ENCODE measurements at regions not wholly inside any gene's neighbourhood (a gene's known extent, or its start where the extent isn't known, plus 50 kb on each side); places are given as distances from the start of the nearest gene placed in this dataset.
"Not testable (repeated sequence)": the region's sequence is repeated elsewhere in the genome, so short reads cannot be mapped to it uniquely, and the experiment has no call there.

DNA sequence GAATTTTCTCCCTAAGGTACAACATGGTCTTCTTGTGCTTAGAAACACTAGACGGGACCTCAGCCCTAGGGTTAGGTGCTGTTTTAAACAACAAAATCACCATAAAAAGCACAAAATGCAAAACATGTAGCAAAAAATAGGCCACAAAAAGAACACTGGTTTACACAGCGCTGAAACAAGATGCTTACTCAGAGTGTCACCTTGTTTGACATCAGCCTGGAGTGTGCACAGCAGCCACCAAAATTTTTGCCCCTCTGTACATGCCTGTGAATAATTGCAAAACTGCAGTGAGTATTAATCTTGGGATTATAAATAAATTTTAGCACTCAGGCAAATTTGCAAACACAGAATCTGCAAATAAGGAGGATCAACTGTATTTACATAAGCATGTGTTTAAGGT lies 110.1 kb downstream of the PLG start:
- TF ChIP-seq, protein P1, sequence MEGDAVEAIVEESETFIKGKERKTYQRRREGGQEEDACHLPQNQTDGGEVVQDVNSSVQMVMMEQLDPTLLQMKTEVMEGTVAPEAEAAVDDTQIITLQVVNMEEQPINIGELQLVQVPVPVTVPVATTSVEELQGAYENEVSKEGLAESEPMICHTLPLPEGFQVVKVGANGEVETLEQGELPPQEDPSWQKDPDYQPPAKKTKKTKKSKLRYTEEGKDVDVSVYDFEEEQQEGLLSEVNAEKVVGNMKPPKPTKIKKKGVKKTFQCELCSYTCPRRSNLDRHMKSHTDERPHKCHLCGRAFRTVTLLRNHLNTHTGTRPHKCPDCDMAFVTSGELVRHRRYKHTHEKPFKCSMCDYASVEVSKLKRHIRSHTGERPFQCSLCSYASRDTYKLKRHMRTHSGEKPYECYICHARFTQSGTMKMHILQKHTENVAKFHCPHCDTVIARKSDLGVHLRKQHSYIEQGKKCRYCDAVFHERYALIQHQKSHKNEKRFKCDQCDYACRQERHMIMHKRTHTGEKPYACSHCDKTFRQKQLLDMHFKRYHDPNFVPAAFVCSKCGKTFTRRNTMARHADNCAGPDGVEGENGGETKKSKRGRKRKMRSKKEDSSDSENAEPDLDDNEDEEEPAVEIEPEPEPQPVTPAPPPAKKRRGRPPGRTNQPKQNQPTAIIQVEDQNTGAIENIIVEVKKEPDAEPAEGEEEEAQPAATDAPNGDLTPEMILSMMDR (IDR thresholded peaks at IDR 0.05; ENCODE audit: insufficient read depth, low read depth, low read length), result no peak
- no peak for TF ChIP-seq EZH2 (IDR thresholded peaks at IDR 0.05; ENCODE audit: insufficient read depth, low read length)
- Mint-ChIP-seq H3K36me3 (ENCODE audit: low read depth, unreplicated experiment) (no peaks in the 10 kb centered on the region), H3K9me3 (ENCODE audit: unreplicated experiment) (no peaks in the 10 kb centered on the region), H3K4me1 (ENCODE audit: low read depth, unreplicated experiment) (no peaks in the 10 kb centered on the region), H3K27me3 (ENCODE audit: low read depth, unreplicated experiment) (no peaks in the 10 kb centered on the region), H3K4me3 (ENCODE audit: unreplicated experiment) (no peak overlapping the region), H3K27ac (ENCODE audit: unreplicated experiment) (no peak overlapping the region)
- Histone ChIP-seq H3K79me2 (ENCODE audit: insufficient read depth, low read length) (no peaks in the 10 kb centered on the region), H3K9ac (ENCODE audit: low read length) (no peak overlapping the region), H3K9me3 (ENCODE audit: insufficient read depth, low read depth, low read length) (no peaks in the 10 kb centered on the region), H2AFZ (ENCODE audit: low read depth, low read length) (no peak overlapping the region), H4K20me1 (ENCODE audit: insufficient read depth, low read length) (no peaks in the 10 kb centered on the region), H3K4me1 (ENCODE audit: insufficient read depth, low read length) (no peaks in the 10 kb centered on the region), H3K36me3 (ENCODE audit: insufficient read depth, low read length) (no peaks in the 10 kb centered on the region), H3K4me2 (ENCODE audit: low read length) (no peak overlapping the region), H3K27me3 (ENCODE audit: insufficient read depth, low read length) (no peaks in the 10 kb centered on the region), H3K4me3 (ENCODE audit: insufficient read depth, low read depth, low read length) (no peak overlapping the region), H3K27ac (ENCODE audit: low read depth, low read length) (no peak overlapping the region)
- no peak for DNase-seq (ENCODE audit: low read depth)
- FAIRE-seq, result no peak

- no peak overlapping the region for H3K4me3 Mint-ChIP-seq (ENCODE audit: unreplicated experiment)
- no peaks in the 10 kb centered on the region for H3K27me3 Mint-ChIP-seq (ENCODE audit: low read depth, unreplicated experiment)
- no peak for DNase-seq (ENCODE audit: low read depth)
- Histone ChIP-seq H3K4me1 (ENCODE audit: insufficient read depth, low read length) (no peaks in the 10 kb centered on the region), H3K79me2 (ENCODE audit: insufficient read depth, low read length) (no peaks in the 10 kb centered on the region), H3K9me3 (ENCODE audit: insufficient read depth, low read depth, low read length) (no peaks in the 10 kb centered on the region), H3K27me3 (ENCODE audit: insufficient read depth, low read length) (no peaks in the 10 kb centered on the region), H3K27ac (ENCODE audit: low read depth, low read length) (no peak overlapping the region), H2AFZ (ENCODE audit: low read depth, low read length) (no peak overlapping the region), H3K4me2 (ENCODE audit: low read length) (no peak overlapping the region), H3K4me3 (ENCODE audit: insufficient read depth, low read depth, low read length) (no peak overlapping the region), H3K9ac (ENCODE audit: low read length) (no peak overlapping the region), H3K36me3 (ENCODE audit: insufficient read depth, low read length) (no peaks in the 10 kb centered on the region), H4K20me1 (ENCODE audit: insufficient read depth, low read length) (no peaks in the 10 kb centered on the region)
- no peak overlapping the region for H3K27ac Mint-ChIP-seq (ENCODE audit: unreplicated experiment)
- H3K4me1 Mint-ChIP-seq (ENCODE audit: low read depth, unreplicated experiment), result no peaks in the 10 kb centered on the region
- TF ChIP-seq, protein P1 (IDR thresholded peaks at IDR 0.05; ENCODE audit: insufficient read depth, low read depth, low read length), result no peak
- TF ChIP-seq EZH2 (IDR thresholded peaks at IDR 0.05; ENCODE audit: insufficient read depth, low read length), result no peak
- H3K36me3 Mint-ChIP-seq (ENCODE audit: low read depth, unreplicated experiment), result no peaks in the 10 kb centered on the region
- peaks cover 9% of the 10 kb centered on the region for H3K9me3 Mint-ChIP-seq (ENCODE audit: unreplicated experiment)
- no peak for FAIRE-seq
Observed at GRCh38 chr6:160818934-160819333, 116.9 kb downstream of the PLG start.

DNA sequence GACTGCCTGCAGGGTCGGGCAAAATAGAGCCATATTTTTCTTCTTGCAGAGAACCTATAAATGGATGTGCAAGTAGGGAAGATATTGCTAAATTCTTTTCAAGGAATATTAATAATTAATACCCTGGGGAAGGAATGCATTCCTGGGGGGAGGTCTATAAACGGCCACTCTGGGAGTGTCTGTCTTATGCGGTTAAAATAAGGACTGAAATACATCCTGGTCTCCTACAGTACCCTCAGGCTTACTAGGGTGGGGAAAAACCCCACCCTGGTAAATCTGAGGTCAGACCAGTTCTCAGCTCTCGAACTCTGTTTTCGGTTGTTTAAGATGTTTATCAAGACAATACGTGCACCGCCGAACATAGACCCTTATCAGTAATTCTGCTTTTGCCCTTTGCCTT lies 118.6 kb downstream of the PLG start:
- not testable (repeated sequence) for H3K4me1 ChIP-seq (ENCODE audit: insufficient read depth, low read length); H3K27me3 ChIP-seq (ENCODE audit: insufficient read depth, low read length); H2AFZ ChIP-seq (ENCODE audit: low read depth, low read length); H4K20me1 ChIP-seq (ENCODE audit: insufficient read depth, low read length); H3K4me1 Mint-ChIP-seq (ENCODE audit: low read depth, unreplicated experiment); H3K4me2 ChIP-seq (ENCODE audit: low read length); H3K27ac Mint-ChIP-seq (ENCODE audit: unreplicated experiment); H3K27me3 Mint-ChIP-seq (ENCODE audit: low read depth, unreplicated experiment); H3K9me3 ChIP-seq (ENCODE audit: insufficient read depth, low read depth, low read length); H3K9ac ChIP-seq (ENCODE audit: low read length); H3K36me3 Mint-ChIP-seq (ENCODE audit: low read depth, unreplicated experiment); FAIRE-seq; H3K9me3 Mint-ChIP-seq (ENCODE audit: unreplicated experiment); H3K79me2 ChIP-seq (ENCODE audit: insufficient read depth, low read length); H3K4me3 Mint-ChIP-seq (ENCODE audit: unreplicated experiment); H3K27ac ChIP-seq (ENCODE audit: low read depth, low read length); H3K36me3 ChIP-seq (ENCODE audit: insufficient read depth, low read length); DNase-seq (ENCODE audit: low read depth); H3K4me3 ChIP-seq (ENCODE audit: insufficient read depth, low read depth, low read length)

Measured in astrocyte (in vitro differentiated cells and primary cell).